ENCODE measurements at regions not wholly inside any gene's neighbourhood (a gene's known extent, or its start where the extent isn't known, plus 50 kb on each side); places are given as distances from the start of the nearest gene placed in this dataset.
A peak's percentile ranks its signal among the peaks of the same experiment; 100 is the strongest.

- Mint-ChIP-seq H3K27me3 (peaks cover 12% of the 10 kb centered on the region), H3K27ac (peak overlapping the region; percentile 42), H3K4me3 (no peak overlapping the region), H3K4me1 (peaks cover 3% of the 10 kb centered on the region), H3K36me3 (ENCODE audit: low read depth) (no peaks in the 10 kb centered on the region), H3K9me3 (peaks cover 6% of the 10 kb centered on the region)
- DNase-seq, result no peak
- intact Hi-C loops (cut with micrococcal nuclease), result no loop called here
Measured at GRCh38 chr15:69842851-69843250, 254.9 kb downstream of the TLE3 start.

GRCh38 chr15:69843276-69843899 lies 254.3 kb downstream of the TLE3 start:
- Mint-ChIP-seq H3K27ac (no peak overlapping the region), H3K27me3 (peaks cover 12% of the 10 kb centered on the region), H3K9me3 (peaks cover 6% of the 10 kb centered on the region), H3K36me3 (ENCODE audit: low read depth) (no peaks in the 10 kb centered on the region), H3K4me3 (no peak overlapping the region), H3K4me1 (peaks cover 3% of the 10 kb centered on the region)
- DNase-seq, result no peak
- intact Hi-C loops (cut with micrococcal nuclease), result no loop called here

GRCh38 chr15:69843900-69844304 lies 253.8 kb downstream of the TLE3 start:
- intact Hi-C loops (cut with micrococcal nuclease), result no loop called here
- H3K27ac Mint-ChIP-seq, result no peak overlapping the region
- no peak overlapping the region for H3K4me3 Mint-ChIP-seq
- peaks cover 14% of the 10 kb centered on the region for H3K27me3 Mint-ChIP-seq
- H3K36me3 Mint-ChIP-seq (ENCODE audit: low read depth), result no peaks in the 10 kb centered on the region
- peaks cover 5% of the 10 kb centered on the region for H3K4me1 Mint-ChIP-seq
- no peak for DNase-seq
- H3K9me3 Mint-ChIP-seq, result peaks cover 6% of the 10 kb centered on the region

GRCh38 chr15:69845159-69845558 lies 252.6 kb downstream of the TLE3 start:
- no peaks in the 10 kb centered on the region for H3K36me3 Mint-ChIP-seq (ENCODE audit: low read depth)
- H3K4me1 Mint-ChIP-seq, result peaks cover 5% of the 10 kb centered on the region
- intact Hi-C loops (cut with micrococcal nuclease), result no loop called here
- no peak for DNase-seq
- H3K4me3 Mint-ChIP-seq, result no peak overlapping the region
- H3K9me3 Mint-ChIP-seq, result peaks cover 6% of the 10 kb centered on the region
- H3K27ac Mint-ChIP-seq, result no peak overlapping the region
- H3K27me3 Mint-ChIP-seq, result peaks cover 16% of the 10 kb centered on the region

GRCh38 chr15:69847625-69848024 lies 250.1 kb downstream of the TLE3 start:
- Mint-ChIP-seq H3K4me3 (no peak overlapping the region), H3K27ac (no peak overlapping the region), H3K36me3 (ENCODE audit: low read depth) (no peaks in the 10 kb centered on the region), H3K27me3 (peaks cover 16% of the 10 kb centered on the region), H3K4me1 (peaks cover 5% of the 10 kb centered on the region), H3K9me3 (peaks cover 8% of the 10 kb centered on the region)
- intact Hi-C loops (cut with micrococcal nuclease), result no loop called here
- DNase-seq, result no peak

GRCh38 chr15:69848096-69848495 lies 249.6 kb downstream of the TLE3 start:
- intact Hi-C loops (cut with micrococcal nuclease), result no loop called here
- Mint-ChIP-seq H3K27ac (no peak overlapping the region), H3K9me3 (peaks cover 10% of the 10 kb centered on the region), H3K36me3 (ENCODE audit: low read depth) (no peaks in the 10 kb centered on the region), H3K4me1 (peaks cover 5% of the 10 kb centered on the region), H3K4me3 (no peak overlapping the region), H3K27me3 (peaks cover 16% of the 10 kb centered on the region)
- DNase-seq, result no peak

GRCh38 chr15:69848551-69849231 lies 249.0 kb downstream of the TLE3 start:
- Mint-ChIP-seq H3K9me3 (peaks cover 10% of the 10 kb centered on the region), H3K27ac (no peak overlapping the region), H3K4me1 (peaks cover 5% of the 10 kb centered on the region), H3K4me3 (no peak overlapping the region), H3K27me3 (peaks cover 15% of the 10 kb centered on the region), H3K36me3 (ENCODE audit: low read depth) (no peaks in the 10 kb centered on the region)
- no peak for DNase-seq
- intact Hi-C loops (cut with micrococcal nuclease), result no loop called here

- Mint-ChIP-seq H3K27ac (no peak overlapping the region), H3K4me3 (no peak overlapping the region), H3K4me1 (peaks cover 5% of the 10 kb centered on the region), H3K27me3 (peaks cover 14% of the 10 kb centered on the region), H3K36me3 (ENCODE audit: low read depth) (no peaks in the 10 kb centered on the region), H3K9me3 (peaks cover 10% of the 10 kb centered on the region)
- no peak for DNase-seq
- intact Hi-C loops (cut with micrococcal nuclease), result no loop called here
Measured at GRCh38 chr15:69849232-69849610, 248.5 kb downstream of the TLE3 start.

- Mint-ChIP-seq H3K27me3 (peaks cover 5% of the 10 kb centered on the region), H3K27ac (no peak overlapping the region), H3K36me3 (ENCODE audit: low read depth) (no peaks in the 10 kb centered on the region), H3K4me3 (no peak overlapping the region), H3K4me1 (peaks cover 3% of the 10 kb centered on the region), H3K9me3 (peaks cover 4% of the 10 kb centered on the region)
- no peak for DNase-seq
- intact Hi-C loops (cut with micrococcal nuclease), result no loop called here
Measured at GRCh38 chr15:69852482-69852881, 245.2 kb downstream of the TLE3 start.

GRCh38 chr15:69852916-69853315 lies 244.8 kb downstream of the TLE3 start:
- intact Hi-C loops (cut with micrococcal nuclease), result no loop called here
- Mint-ChIP-seq H3K9me3 (peaks cover 4% of the 10 kb centered on the region), H3K4me1 (peaks cover 4% of the 10 kb centered on the region), H3K27ac (no peak overlapping the region), H3K36me3 (ENCODE audit: low read depth) (no peaks in the 10 kb centered on the region), H3K4me3 (no peak overlapping the region), H3K27me3 (peaks cover 4% of the 10 kb centered on the region)
- no peak for DNase-seq

GRCh38 chr15:69853544-69853951 lies 244.2 kb downstream of the TLE3 start:
- intact Hi-C loops (cut with micrococcal nuclease), result no loop called here
- DNase-seq, result no peak
- no peak overlapping the region for H3K4me3 Mint-ChIP-seq
- peaks cover 6% of the 10 kb centered on the region for H3K4me1 Mint-ChIP-seq
- peaks cover 4% of the 10 kb centered on the region for H3K27me3 Mint-ChIP-seq
- peaks cover 4% of the 10 kb centered on the region for H3K9me3 Mint-ChIP-seq
- H3K27ac Mint-ChIP-seq, result no peak overlapping the region
- H3K36me3 Mint-ChIP-seq (ENCODE audit: low read depth), result no peaks in the 10 kb centered on the region

GRCh38 chr15:69854001-69854400 lies 243.7 kb downstream of the TLE3 start:
- peaks cover 4% of the 10 kb centered on the region for H3K4me1 Mint-ChIP-seq
- H3K27me3 Mint-ChIP-seq, result peaks cover 2% of the 10 kb centered on the region
- no peak overlapping the region for H3K27ac Mint-ChIP-seq
- H3K9me3 Mint-ChIP-seq, result peaks cover 4% of the 10 kb centered on the region
- H3K4me3 Mint-ChIP-seq, result no peak overlapping the region
- no peaks in the 10 kb centered on the region for H3K36me3 Mint-ChIP-seq (ENCODE audit: low read depth)
- DNase-seq, result no peak
- intact Hi-C loops (cut with micrococcal nuclease), result no loop called here

- no peaks in the 10 kb centered on the region for H3K36me3 Mint-ChIP-seq (ENCODE audit: low read depth)
- H3K27me3 Mint-ChIP-seq, result no peaks in the 10 kb centered on the region
- H3K27ac Mint-ChIP-seq, result no peak overlapping the region
- no peak for DNase-seq
- no peak overlapping the region for H3K4me3 Mint-ChIP-seq
- H3K4me1 Mint-ChIP-seq, result peaks cover 4% of the 10 kb centered on the region
- peaks cover 4% of the 10 kb centered on the region for H3K9me3 Mint-ChIP-seq
- intact Hi-C loops (cut with micrococcal nuclease), result no loop called here
Measured at GRCh38 chr15:69854521-69855181, 243.1 kb downstream of the TLE3 start.

- Mint-ChIP-seq H3K4me1 (peaks cover 4% of the 10 kb centered on the region), H3K9me3 (peaks cover 4% of the 10 kb centered on the region), H3K4me3 (no peak overlapping the region), H3K27me3 (peaks cover 2% of the 10 kb centered on the region), H3K27ac (no peak overlapping the region), H3K36me3 (ENCODE audit: low read depth) (no peaks in the 10 kb centered on the region)
- intact Hi-C loops (cut with micrococcal nuclease), result no loop called here
- no peak for DNase-seq
Measured at GRCh38 chr15:69855258-69856000, 242.3 kb downstream of the TLE3 start.

Measured in activated CD4-positive, alpha-beta T cell treated with anti-CD3 and anti-CD28 coated beads, Interleukin-2, amount 10 ng/mL, durations not matched to agents 24 days and 14 days (primary cell).